Kasumi-1 (cell line): ENCODE measurements at regions not wholly inside any gene's neighbourhood (a gene's known extent, or its start where the extent isn't known, plus 50 kb on each side); places are given as distances from the start of the nearest gene placed in this dataset.
A peak's percentile ranks its signal among the peaks of the same experiment; 100 is the strongest.

Experiments
- DNase-seq, 2 experiments: peaks; one replicate each; lab custom pipeline; 2025; lab: John Stamatoyannopoulos, UW

- peak; percentile 22 to 26 for DNase-seq
Measured at GRCh38 chr7:112882991-112883390, 92.8 kb upstream of the TMEM168 start.

DNA sequence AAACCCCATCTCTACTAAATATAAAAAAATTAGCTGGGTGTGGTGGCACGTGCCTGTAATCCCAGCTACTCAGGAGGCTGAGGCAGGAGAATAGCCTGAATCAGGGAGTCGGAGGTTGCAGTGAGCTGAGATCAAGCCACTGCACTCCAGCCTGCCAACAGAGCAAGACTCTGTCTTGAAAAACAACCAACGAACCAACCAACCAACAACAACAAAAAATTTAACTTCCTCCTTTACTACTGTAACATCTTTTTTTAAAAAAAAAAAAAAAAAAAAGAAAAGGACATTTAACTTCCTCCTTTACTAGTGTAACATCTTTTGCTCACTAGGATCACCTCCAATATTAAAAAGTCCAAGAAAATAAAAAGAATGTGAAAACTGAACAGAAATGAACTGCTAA lies 92.3 kb upstream of the TMEM168 start:
- peak; percentile 28 to 66 for DNase-seq

DNA sequence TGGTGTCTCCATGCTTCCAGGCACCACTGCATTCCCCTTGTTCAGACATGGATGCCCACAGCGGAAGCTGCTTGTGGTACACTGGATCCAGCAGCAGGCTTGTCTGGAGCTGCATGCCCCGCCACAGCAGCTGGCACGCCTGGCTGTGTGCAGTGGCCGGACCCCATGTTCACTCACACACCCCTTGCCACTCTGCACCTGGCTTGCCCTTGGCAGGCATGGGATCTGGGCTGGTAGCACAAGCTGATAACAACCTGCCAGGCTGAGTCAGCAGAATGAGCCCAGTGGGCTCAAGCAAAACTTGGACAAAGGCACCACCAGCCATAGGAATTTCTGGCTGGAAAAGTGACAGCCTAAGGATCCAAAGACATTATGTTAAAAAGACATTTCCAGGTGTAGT lies 91.8 kb upstream of the TMEM168 start:
- DNase-seq = no peak

DNA sequence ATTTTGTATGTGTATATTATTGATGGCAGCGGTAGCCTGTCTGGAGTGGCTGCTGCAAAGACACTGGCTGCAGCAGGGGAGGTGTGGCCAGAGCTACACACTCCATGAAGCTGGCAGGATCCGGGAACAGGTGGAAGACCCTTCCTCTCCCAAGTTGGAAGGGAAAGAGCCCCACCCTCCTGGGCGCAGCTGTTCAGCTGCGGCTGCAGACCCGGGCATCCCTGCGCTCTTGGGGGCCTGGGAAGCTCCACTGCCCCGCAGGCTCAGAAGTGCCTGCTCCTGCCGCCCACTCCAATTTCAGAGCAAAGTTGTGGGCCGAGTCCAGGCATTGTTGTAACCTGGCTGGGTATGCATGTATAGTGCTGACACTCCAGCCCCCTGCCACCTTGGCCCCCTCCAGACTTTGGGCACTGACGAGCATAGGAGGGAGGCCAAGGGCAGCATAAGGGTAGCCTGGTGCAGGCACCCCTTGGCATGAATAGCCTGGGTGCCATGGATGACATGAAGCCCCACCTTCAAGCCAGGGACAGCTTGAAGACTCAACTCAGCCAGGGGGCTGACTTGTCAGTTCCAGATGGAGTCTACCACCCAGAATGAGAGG lies 90.7 kb upstream of the TMEM168 start:
- DNase-seq = no peak

GRCh38 chr7:112877691-112878460 lies 87.7 kb upstream of the TMEM168 start:
- DNase-seq = no peak

- peak in 1 of 2 experiments; percentile 8 for DNase-seq
Measured at GRCh38 chr7:112876877-112877276, 86.7 kb upstream of the TMEM168 start.

DNA sequence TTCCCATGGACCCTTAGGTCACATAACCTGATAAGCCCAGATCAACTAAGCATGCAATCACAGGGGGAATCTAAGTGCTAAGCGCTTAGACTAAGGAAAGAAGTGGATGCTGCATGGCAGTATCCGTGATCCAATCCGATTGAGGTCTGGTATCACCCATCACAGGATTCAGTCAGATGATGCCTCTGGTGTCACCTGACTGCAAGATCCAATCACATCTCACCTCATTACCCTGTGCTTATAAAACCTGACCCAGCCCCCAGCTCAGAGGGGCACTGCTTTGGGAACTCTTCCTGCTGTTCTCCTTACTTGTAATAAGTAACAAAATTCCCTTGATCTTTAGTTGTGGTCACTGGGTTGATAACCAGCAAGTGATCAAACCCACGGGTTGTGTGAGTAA lies 84.7 kb upstream of the TMEM168 start:
- DNase-seq = no peak

DNA sequence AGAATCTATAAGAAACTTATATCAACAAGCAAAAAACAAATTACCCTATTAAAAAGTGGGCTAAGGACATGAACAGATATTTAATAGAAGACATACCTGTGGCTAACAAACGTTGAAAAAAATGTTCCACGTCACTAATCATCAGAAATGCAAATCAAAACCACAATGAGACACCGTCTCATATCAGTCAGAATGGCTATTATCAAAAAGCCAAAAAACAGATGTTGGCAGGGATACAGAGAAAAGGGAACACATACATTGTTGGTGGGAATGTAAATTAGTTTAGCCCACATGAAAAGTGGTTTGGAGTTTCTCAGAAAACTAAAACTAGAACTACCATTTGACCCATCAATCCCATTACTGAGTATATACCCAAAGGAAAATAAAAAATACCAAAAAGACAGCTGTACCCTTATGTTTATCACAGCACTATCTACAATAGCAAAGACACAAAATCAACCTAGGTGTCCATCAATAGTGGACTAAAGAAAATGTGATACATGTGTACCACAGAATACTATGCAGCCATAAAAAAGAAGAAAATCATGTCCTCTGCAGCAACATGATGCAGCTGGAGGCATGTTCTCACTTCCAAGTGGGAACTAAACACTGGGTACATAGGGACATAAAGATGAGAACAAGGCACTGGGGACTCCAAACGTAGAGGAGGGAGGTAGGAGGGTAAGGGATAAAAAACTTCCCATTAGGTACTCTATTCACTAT lies 83.8 kb upstream of the TMEM168 start:
- no peak for DNase-seq

- peak; percentile 33 to 52 for DNase-seq
Measured at GRCh38 chr7:112869111-112869774, 79.0 kb upstream of the TMEM168 start.

GRCh38 chr7:112868609-112869008 lies 78.4 kb upstream of the TMEM168 start:
- DNase-seq = no peak

DNA sequence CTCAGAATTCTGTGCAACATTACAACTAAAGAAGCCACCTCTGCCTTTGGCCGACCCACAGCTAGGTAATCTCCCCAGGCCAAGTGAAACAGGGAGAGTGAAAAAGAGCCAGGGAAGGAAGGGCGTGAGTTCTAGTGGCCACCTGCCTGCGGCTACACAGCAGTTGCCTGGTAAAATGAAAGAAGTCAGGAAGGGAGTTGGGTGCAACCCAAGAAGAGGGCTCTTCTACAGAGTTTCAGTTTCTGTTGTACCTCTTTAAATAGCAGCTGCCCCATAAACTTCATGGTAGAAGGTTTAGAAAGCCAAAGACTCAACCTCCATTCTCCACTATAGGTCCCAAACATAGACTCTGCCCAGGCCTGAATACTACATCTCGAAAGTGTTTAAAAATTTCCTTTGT lies 76.2 kb upstream of the TMEM168 start:
- no peak for DNase-seq

DNA sequence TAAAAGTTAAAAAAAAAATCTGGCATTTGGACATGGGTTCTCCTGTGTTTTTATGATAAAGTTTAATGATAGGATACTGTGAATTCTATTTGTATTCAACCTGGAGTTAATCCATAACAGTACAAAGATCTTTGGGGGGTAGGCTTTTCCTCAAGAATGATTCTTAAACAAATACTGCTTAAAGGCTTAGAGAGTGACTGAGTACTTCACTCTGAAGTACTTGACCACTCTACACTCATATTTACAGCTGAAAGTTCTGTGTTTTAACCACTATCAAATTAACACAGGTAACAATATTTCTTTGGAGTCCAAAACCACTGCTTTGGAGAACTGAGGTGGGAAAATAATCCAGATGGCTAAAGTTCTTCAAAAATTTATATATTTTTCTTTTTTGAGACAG lies 74.2 kb upstream of the TMEM168 start:
- no peak for DNase-seq

DNA sequence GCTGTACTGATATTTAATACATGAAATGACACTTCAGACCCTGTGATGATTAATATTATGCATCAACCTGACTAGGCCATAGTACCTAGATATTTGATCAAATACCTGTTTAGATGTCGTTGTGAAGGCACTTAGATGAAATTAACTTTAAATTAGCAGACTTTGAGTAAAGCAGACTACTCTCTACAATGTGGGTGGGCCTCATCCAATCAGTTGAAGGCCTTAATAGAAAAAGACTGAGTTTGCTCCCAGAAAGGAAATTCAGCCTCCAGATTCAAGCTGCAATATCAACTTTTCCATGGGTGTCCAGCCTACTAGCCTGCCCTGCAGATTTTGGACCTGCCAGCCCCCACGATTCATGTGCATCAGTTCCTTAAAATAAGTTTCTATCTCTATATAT lies 68.6 kb upstream of the TMEM168 start:
- no peak for DNase-seq

GRCh38 chr7:112855227-112855626 lies 65.0 kb upstream of the TMEM168 start:
- no peak for DNase-seq

GRCh38 chr7:112854169-112854568 lies 64.0 kb upstream of the TMEM168 start:
- DNase-seq = no peak

DNA sequence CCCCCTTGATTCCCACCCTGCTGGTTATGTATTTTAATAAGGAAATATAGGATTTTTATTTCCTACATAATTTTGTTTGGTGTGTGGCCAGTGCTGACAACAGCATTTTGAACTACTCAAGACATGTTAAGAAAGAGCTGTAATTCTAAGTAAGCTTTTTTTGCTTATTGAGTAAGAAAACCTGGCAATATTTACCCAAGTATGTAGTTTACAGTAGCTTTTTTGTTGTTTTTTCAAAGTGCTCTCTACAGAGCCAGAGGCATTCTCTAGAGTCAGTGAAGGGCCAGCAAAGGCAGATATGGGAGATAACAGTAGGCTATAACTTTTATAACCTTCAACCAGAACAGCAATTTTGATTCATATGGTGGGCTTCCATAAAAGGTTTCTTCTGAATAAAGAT lies 63.2 kb upstream of the TMEM168 start:
- no peak for DNase-seq

DNA sequence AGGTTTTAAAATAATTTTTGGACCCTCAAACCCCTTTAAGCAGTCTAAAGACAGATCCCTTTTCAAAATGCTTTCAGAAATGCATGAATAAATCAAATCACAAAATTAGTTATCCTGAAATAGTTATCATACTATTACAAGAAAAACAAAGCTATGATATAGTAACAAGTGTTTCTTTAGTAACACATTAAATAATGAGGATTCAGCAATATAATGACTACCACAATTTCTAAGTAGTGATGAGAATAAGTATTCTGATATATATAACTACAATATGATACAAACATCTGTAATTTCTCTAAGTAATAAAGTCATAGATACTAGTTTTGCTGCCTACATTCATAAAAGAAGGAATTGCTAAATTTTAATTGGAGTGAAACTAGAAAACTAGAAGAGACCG lies 53.0 kb upstream of the TMEM168 start:
- DNase-seq = no peak
